MG63 (cell line): ENCODE measurements at regions not wholly inside any gene's neighbourhood (a gene's known extent, or its start where the extent isn't known, plus 50 kb on each side); places are given as distances from the start of the nearest gene placed in this dataset.
A peak's percentile ranks its signal among the peaks of the same experiment; 100 is the strongest.

Experiments used
- DNase-seq: peaks from one replicate; pipeline ENCODE4 v3.0.0-alpha.2; 2020
- H3K27me3 ChIP-seq: fragments of 250-450 bp; sonication (Bioruptor Pico); 2 replicates; pipeline ENCODE4 v1.5.1; 2020; ENCODE audit warnings: mild to moderate bottlenecking, moderate library complexity
- H3K36me3 ChIP-seq: fragments of 250-450 bp; sonication (Bioruptor Pico); 2 replicates; pipeline ENCODE4 v1.5.1; 2020; ENCODE audit warnings: mild to moderate bottlenecking, moderate library complexity
- H3K4me3 ChIP-seq: fragments of 250-450 bp; sonication (Bioruptor Pico); 2 replicates; pipeline ENCODE4 v1.5.1; 2020; ENCODE audit warnings: mild to moderate bottlenecking, moderate library complexity
- H3K9me3 ChIP-seq: fragments of 250-450 bp; sonication (Bioruptor Pico); 2 replicates; pipeline ENCODE4 v1.5.1; 2020; ENCODE audit warnings: mild to moderate bottlenecking, moderate library complexity

- Histone ChIP-seq H3K36me3 (no peaks in the 10 kb centered on the region), H3K27me3 (no peaks in the 10 kb centered on the region), H3K4me3 (no peak overlapping the region), H3K9me3 (no peaks in the 10 kb centered on the region)
- DNase-seq = no peak
Measured at GRCh38 chr10:4519658-4520402, 306.2 kb upstream of the AKR1E2 start.

GRCh38 chr10:4517746-4518145 lies 308.3 kb upstream of the AKR1E2 start:
- Histone ChIP-seq H3K27me3 (no peaks in the 10 kb centered on the region), H3K9me3 (no peaks in the 10 kb centered on the region), H3K4me3 (no peak overlapping the region), H3K36me3 (no peaks in the 10 kb centered on the region)
- DNase-seq = no peak

GRCh38 chr10:4515721-4516120 lies 310.3 kb upstream of the AKR1E2 start:
- H3K27me3 ChIP-seq = no peaks in the 10 kb centered on the region
- no peaks in the 10 kb centered on the region for H3K9me3 ChIP-seq

GRCh38 chr10:4514445-4515108 lies 311.4 kb upstream of the AKR1E2 start:
- no peak for DNase-seq

More at GRCh38 chr10:4515721-4516120, 310.3 kb upstream of the AKR1E2 start:
- no peak for DNase-seq
- Histone ChIP-seq H3K4me3 (no peak overlapping the region), H3K36me3 (no peaks in the 10 kb centered on the region)

GRCh38 chr10:4512671-4513240 lies 313.3 kb upstream of the AKR1E2 start:
- peak; percentile 42 for DNase-seq
- no peaks in the 10 kb centered on the region for H3K9me3 ChIP-seq
- no peaks in the 10 kb centered on the region for H3K27me3 ChIP-seq
- H3K4me3 ChIP-seq = no peak overlapping the region
- no peaks in the 10 kb centered on the region for H3K36me3 ChIP-seq

More at GRCh38 chr10:4514445-4515108, 311.4 kb upstream of the AKR1E2 start:
- H3K4me3 ChIP-seq = no peak overlapping the region
- no peaks in the 10 kb centered on the region for H3K27me3 ChIP-seq
- no peaks in the 10 kb centered on the region for H3K36me3 ChIP-seq
- no peaks in the 10 kb centered on the region for H3K9me3 ChIP-seq

GRCh38 chr10:4512196-4512595 lies 313.8 kb upstream of the AKR1E2 start:
- no peaks in the 10 kb centered on the region for H3K27me3 ChIP-seq
- H3K4me3 ChIP-seq = no peak overlapping the region
- no peaks in the 10 kb centered on the region for H3K9me3 ChIP-seq
- no peaks in the 10 kb centered on the region for H3K36me3 ChIP-seq
- no peak for DNase-seq

GRCh38 chr10:4511509-4511908 lies 314.5 kb upstream of the AKR1E2 start:
- H3K36me3 ChIP-seq = no peaks in the 10 kb centered on the region
- no peak for DNase-seq
- no peak overlapping the region for H3K4me3 ChIP-seq
- no peaks in the 10 kb centered on the region for H3K27me3 ChIP-seq
- no peaks in the 10 kb centered on the region for H3K9me3 ChIP-seq

- H3K27me3 ChIP-seq = no peaks in the 10 kb centered on the region
- H3K4me3 ChIP-seq = no peak overlapping the region
- no peaks in the 10 kb centered on the region for H3K36me3 ChIP-seq
- H3K9me3 ChIP-seq = no peaks in the 10 kb centered on the region
- DNase-seq = no peak
Measured at GRCh38 chr10:4509405-4509804, 316.6 kb upstream of the AKR1E2 start.

- Histone ChIP-seq H3K36me3 (no peaks in the 10 kb centered on the region), H3K9me3 (no peaks in the 10 kb centered on the region)
- DNase-seq = no peak
Measured at GRCh38 chr10:4506095-4506494, 319.9 kb upstream of the AKR1E2 start.

GRCh38 chr10:4504550-4504949 lies 321.5 kb upstream of the AKR1E2 start:
- no peak for DNase-seq
- Histone ChIP-seq H3K9me3 (no peaks in the 10 kb centered on the region), H3K4me3 (no peak overlapping the region), H3K36me3 (no peaks in the 10 kb centered on the region), H3K27me3 (no peaks in the 10 kb centered on the region)

More at GRCh38 chr10:4506095-4506494, 319.9 kb upstream of the AKR1E2 start:
- Histone ChIP-seq H3K4me3 (no peak overlapping the region), H3K27me3 (no peaks in the 10 kb centered on the region)

- Histone ChIP-seq H3K9me3 (no peaks in the 10 kb centered on the region), H3K36me3 (no peaks in the 10 kb centered on the region), H3K27me3 (no peaks in the 10 kb centered on the region), H3K4me3 (no peak overlapping the region)
- DNase-seq = no peak
Measured at GRCh38 chr10:4503076-4503475, 322.9 kb upstream of the AKR1E2 start.

- no peaks in the 10 kb centered on the region for H3K36me3 ChIP-seq
- H3K9me3 ChIP-seq = no peaks in the 10 kb centered on the region
- no peaks in the 10 kb centered on the region for H3K27me3 ChIP-seq
- no peak for DNase-seq
- H3K4me3 ChIP-seq = no peak overlapping the region
Measured at GRCh38 chr10:4501306-4501705, 324.7 kb upstream of the AKR1E2 start.

- peak; percentile 42 for DNase-seq
- Histone ChIP-seq H3K27me3 (no peaks in the 10 kb centered on the region), H3K4me3 (no peak overlapping the region), H3K36me3 (no peaks in the 10 kb centered on the region), H3K9me3 (no peaks in the 10 kb centered on the region)
Measured at GRCh38 chr10:4498711-4499251, 327.2 kb upstream of the AKR1E2 start.

- H3K36me3 ChIP-seq = no peaks in the 10 kb centered on the region
- no peaks in the 10 kb centered on the region for H3K27me3 ChIP-seq
- no peaks in the 10 kb centered on the region; the same call in 1 of the 2 replicates for H3K9me3 ChIP-seq
- no peak for DNase-seq
- H3K4me3 ChIP-seq = no peak overlapping the region
Measured at GRCh38 chr10:4494551-4494950, 331.5 kb upstream of the AKR1E2 start.

- Histone ChIP-seq H3K36me3 (no peaks in the 10 kb centered on the region), H3K27me3 (no peaks in the 10 kb centered on the region), H3K9me3 (no peaks in the 10 kb centered on the region; the same call in 1 of the 2 replicates), H3K4me3 (no peak overlapping the region)
- DNase-seq = no peak
Measured at GRCh38 chr10:4492202-4492601, 333.8 kb upstream of the AKR1E2 start.

GRCh38 chr10:4488904-4489303 lies 337.1 kb upstream of the AKR1E2 start:
- H3K4me3 ChIP-seq = no peak overlapping the region
- H3K9me3 ChIP-seq = no peaks in the 10 kb centered on the region; the same call in 1 of the 2 replicates
- no peak for DNase-seq
- no peaks in the 10 kb centered on the region for H3K27me3 ChIP-seq
- no peaks in the 10 kb centered on the region for H3K36me3 ChIP-seq

GRCh38 chr10:4485636-4486035 lies 340.4 kb upstream of the AKR1E2 start:
- H3K9me3 ChIP-seq = no peaks in the 10 kb centered on the region
- no peak for DNase-seq
- H3K4me3 ChIP-seq = no peak overlapping the region
- H3K36me3 ChIP-seq = no peaks in the 10 kb centered on the region
- no peaks in the 10 kb centered on the region for H3K27me3 ChIP-seq
